ENCODE measurements at regions not wholly inside any gene's neighbourhood (a gene's known extent, or its start where the extent isn't known, plus 50 kb on each side); places are given as distances from the start of the nearest gene placed in this dataset.

GRCh38 chr13:67620665-67621064 lies 390.5 kb upstream of the PCDH9 start:
- Histone ChIP-seq H3K27me3 (no peaks in the 10 kb centered on the region), H3K4me3 (no peak overlapping the region), H3K4me1 (ENCODE audit: low read depth) (peaks cover 3% of the 10 kb centered on the region), H3K27ac (no peak overlapping the region), H3K9me3 (ENCODE audit: low read depth) (no peaks in the 10 kb centered on the region), H3K36me3 (no peaks in the 10 kb centered on the region)
- DNase-seq (ENCODE audit: low read depth in 1 of 2, low spot score in 1 of 2) = no peak
- TF ChIP-seq, protein P1, sequence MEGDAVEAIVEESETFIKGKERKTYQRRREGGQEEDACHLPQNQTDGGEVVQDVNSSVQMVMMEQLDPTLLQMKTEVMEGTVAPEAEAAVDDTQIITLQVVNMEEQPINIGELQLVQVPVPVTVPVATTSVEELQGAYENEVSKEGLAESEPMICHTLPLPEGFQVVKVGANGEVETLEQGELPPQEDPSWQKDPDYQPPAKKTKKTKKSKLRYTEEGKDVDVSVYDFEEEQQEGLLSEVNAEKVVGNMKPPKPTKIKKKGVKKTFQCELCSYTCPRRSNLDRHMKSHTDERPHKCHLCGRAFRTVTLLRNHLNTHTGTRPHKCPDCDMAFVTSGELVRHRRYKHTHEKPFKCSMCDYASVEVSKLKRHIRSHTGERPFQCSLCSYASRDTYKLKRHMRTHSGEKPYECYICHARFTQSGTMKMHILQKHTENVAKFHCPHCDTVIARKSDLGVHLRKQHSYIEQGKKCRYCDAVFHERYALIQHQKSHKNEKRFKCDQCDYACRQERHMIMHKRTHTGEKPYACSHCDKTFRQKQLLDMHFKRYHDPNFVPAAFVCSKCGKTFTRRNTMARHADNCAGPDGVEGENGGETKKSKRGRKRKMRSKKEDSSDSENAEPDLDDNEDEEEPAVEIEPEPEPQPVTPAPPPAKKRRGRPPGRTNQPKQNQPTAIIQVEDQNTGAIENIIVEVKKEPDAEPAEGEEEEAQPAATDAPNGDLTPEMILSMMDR (IDR thresholded peaks at IDR 0.05; ENCODE audit: low read depth, low read length) = no peak

DNA sequence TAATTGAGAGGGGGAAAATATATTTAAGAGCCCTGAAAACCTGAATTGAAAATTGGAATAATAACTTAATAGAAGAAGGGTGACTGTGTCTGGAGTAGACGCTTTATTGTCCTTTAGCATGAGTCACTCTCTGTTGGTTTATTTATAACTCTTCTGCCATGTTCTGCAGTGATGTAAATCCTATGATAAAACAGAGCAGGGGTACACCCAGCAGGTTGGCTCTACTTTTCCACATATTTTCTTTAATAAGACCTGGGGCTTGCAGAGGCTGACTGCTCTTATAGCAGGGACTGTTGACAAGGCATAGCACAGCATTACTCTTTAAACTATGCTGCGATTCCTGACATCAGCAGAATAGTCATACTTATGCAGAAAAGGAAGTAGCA lies 389.9 kb upstream of the PCDH9 start:
- H3K9me3 ChIP-seq (ENCODE audit: low read depth) = no peaks in the 10 kb centered on the region
- H3K36me3 ChIP-seq = no peaks in the 10 kb centered on the region
- H3K27ac ChIP-seq = no peak overlapping the region
- DNase-seq (ENCODE audit: low read depth in 1 of 2, low spot score in 1 of 2) = no peak
- H3K4me1 ChIP-seq (ENCODE audit: low read depth) = peaks cover 3% of the 10 kb centered on the region
- no peak overlapping the region for H3K4me3 ChIP-seq
- TF ChIP-seq, protein P1 (IDR thresholded peaks at IDR 0.05; ENCODE audit: low read depth, low read length) = no peak
- no peaks in the 10 kb centered on the region for H3K27me3 ChIP-seq

- no peak overlapping the region for H3K27ac ChIP-seq
- peaks cover 3% of the 10 kb centered on the region for H3K4me1 ChIP-seq (ENCODE audit: low read depth)
- no peaks in the 10 kb centered on the region for H3K9me3 ChIP-seq (ENCODE audit: low read depth)
- H3K4me3 ChIP-seq = no peak overlapping the region
- no peak for DNase-seq (ENCODE audit: low read depth in 1 of 2, low spot score in 1 of 2)
- TF ChIP-seq, protein P1 (IDR thresholded peaks at IDR 0.05; ENCODE audit: low read depth, low read length) = no peak
- H3K27me3 ChIP-seq = no peaks in the 10 kb centered on the region
- no peaks in the 10 kb centered on the region for H3K36me3 ChIP-seq
Measured at GRCh38 chr13:67619351-67619994, 389.3 kb upstream of the PCDH9 start.

- H3K9me3 ChIP-seq (ENCODE audit: low read depth) = no peaks in the 10 kb centered on the region
- TF ChIP-seq, protein P1 (IDR thresholded peaks at IDR 0.05; ENCODE audit: low read depth, low read length) = no peak
- no peaks in the 10 kb centered on the region for H3K36me3 ChIP-seq
- no peak overlapping the region for H3K4me3 ChIP-seq
- no peaks in the 10 kb centered on the region for H3K4me1 ChIP-seq (ENCODE audit: low read depth)
- no peak for DNase-seq (ENCODE audit: low read depth in 1 of 2, low spot score in 1 of 2)
- H3K27ac ChIP-seq = no peak overlapping the region
- H3K27me3 ChIP-seq = no peaks in the 10 kb centered on the region
Measured at GRCh38 chr13:67614579-67614978, 384.4 kb upstream of the PCDH9 start.

GRCh38 chr13:67614013-67614412 lies 383.9 kb upstream of the PCDH9 start:
- no peaks in the 10 kb centered on the region for H3K36me3 ChIP-seq
- H3K27me3 ChIP-seq = no peaks in the 10 kb centered on the region
- H3K4me1 ChIP-seq (ENCODE audit: low read depth) = no peaks in the 10 kb centered on the region
- no peak overlapping the region for H3K27ac ChIP-seq
- TF ChIP-seq, protein P1 (IDR thresholded peaks at IDR 0.05; ENCODE audit: low read depth, low read length) = no peak
- H3K9me3 ChIP-seq (ENCODE audit: low read depth) = no peaks in the 10 kb centered on the region
- DNase-seq (ENCODE audit: low read depth in 1 of 2, low spot score in 1 of 2) = no peak
- no peak overlapping the region for H3K4me3 ChIP-seq
